H4 (cell line): ENCODE measurements at regions not wholly inside any gene's neighbourhood (a gene's known extent, or its start where the extent isn't known, plus 50 kb on each side); places are given as distances from the start of the nearest gene placed in this dataset.

Experiments used
- DNase-seq: peaks from one replicate; pipeline ENCODE4 v3.0.0-alpha.2; 2015; ENCODE audit warnings: low spot score

DNA sequence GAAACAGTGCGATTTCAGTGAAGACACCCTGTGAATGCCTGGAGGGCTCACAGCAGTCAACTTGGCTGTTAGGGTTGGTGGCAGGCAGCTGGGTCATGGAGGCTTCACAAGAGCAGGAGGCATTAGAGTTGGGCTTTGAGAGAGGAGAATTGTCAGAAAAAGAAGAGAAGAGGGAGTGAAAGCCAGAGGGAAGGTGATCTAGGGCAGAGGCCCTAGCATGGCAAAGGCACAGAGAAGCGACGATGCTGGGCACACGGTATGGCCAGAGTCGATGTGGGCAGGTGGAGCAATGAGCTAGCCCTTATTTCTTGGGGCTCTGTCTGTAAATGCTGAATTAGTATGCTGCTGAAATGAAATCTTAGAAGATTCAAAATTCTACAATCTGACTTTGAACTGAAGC lies 52.6 kb upstream of the OLFM4 start:
- no peak for DNase-seq

DNA sequence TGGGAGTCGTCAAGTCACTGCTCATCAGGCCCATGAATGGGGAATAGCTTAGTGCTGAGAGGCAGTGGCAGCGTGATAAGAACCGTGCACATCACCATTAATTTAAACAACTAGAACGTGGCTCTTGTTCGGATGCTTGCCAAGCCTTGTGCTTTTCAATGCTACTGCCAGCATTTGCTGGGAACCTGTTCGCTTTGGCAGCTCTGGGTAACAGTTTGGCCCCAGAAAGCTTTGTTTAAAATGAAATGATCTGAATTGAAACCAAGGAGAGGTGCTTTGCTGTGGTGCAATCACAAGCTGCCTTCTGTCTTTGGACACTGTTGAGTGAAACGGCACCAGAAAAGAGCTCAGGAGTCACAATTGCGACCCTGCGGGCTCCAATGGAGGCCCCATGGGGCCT lies 53.5 kb upstream of the OLFM4 start:
- DNase-seq = no peak

DNA sequence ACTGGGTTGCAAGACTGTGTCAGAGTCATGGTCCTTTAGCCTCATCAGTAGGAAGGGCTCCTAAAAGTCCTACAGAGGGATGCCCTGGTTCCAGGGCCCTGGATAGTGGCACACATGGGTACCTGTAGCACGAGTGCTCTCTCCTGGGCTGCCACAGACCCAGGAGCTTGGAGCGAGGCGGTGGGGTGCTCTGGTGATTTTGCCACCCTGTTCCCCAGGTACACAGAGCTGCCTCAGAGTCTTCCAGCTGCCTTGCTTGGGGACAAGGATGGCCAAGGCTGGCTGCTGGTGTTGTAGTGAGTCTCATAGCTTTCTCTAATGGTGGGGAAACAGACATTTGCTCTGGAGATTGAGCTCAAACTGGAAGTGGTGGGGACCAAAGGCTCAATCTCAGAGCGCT lies 53.9 kb upstream of the OLFM4 start:
- DNase-seq = no peak

DNA sequence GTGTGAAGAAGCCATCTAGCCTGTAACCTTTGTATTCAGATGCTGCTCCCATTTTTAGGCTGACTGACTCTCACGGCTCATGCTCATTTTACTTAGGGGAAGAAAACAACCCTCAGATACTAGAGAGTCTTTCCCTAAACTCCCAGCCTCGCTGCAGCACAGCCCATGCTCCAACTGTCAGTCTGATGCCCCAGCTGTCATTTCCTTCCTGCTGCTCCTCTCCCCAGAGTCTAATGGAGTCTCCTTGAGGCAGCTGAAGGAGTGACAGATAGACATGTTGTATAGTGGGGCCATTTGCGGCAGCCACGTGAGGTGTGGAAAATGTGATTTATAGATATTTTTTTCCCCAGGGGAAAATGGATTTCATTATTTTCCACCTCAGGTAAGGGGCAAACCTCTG lies 59.2 kb upstream of the OLFM4 start:
- DNase-seq = no peak

DNA sequence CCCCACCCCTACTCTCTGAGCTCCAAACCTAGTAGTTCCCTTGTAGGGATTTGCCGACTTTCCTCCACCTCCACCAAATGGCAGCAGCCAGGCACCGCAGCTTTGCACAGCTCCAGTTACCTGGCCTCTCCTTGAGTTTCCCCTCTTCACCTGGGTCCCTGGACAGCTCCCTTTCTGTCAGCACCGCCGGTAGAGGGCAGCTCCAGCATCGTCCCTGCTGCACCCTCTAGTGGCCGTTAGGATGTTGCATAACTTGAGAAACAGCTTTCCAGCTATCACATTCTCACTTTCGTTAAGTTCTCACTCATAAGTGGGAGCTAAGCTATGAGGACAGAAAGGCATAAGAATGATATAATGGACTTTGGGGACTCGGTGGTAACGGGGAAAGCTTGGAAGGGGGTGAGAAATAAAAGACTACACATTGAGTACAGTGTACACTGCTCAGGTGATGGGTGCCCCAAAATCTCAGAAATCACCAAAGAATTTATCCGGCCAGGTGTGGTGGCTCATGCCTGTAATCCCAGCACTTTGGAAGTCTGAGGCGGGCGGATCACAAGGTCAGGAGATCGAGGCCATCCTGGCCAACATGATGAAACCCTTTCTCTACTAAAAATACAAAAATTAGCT lies 60.4 kb upstream of the OLFM4 start:
- peak; percentile 16 for DNase-seq

DNA sequence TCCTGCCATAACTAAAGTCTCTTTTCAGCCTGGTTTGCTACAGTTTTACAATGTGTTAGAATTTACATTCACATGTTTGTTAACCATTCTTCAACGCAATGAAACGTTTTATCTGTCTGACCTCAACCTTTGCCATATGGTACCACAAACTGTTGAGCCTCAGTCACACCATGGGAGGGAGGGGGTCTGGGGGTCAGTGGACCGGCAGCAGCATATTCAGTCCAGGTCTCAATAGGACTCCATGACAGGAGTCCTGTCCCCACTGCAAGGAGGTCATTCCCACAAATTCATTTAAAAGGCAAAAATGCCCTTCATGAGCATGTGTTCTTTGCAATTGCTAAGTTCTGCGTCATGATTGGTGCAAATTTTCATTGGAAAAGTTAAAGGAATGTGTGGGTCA lies 66.6 kb upstream of the OLFM4 start:
- DNase-seq = no peak

DNA sequence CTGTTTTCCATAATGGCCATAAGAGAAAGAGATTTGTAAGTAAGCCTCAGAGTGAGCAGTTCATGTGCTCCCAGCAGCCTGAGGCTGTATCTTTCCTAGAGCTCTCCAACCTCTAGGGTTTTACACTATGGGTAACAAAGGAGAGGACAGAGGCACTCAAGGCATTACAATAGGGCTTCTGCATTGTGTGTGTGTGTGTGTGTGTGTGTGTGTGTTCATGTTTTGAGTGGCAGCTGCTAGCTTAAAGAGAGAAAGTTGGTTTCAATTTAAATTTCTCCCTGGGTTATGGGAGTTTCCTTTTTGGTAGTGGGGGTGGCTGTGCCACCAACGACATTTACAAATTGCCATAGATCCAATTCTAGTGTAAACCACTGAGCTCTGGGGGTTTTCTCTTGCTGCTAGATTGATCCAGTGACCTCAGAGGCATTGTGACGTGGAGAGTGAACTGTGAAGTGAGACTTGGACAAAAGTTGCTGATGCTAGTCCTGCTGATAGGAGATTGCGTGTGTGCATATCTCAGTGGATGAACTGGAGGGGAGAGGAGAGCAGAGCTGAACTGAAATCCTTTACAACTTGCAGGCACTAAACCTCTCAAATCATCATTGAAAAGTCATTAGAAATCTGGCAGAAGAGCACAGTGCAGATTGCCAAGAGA lies 67.2 kb upstream of the OLFM4 start:
- DNase-seq = no peak

DNA sequence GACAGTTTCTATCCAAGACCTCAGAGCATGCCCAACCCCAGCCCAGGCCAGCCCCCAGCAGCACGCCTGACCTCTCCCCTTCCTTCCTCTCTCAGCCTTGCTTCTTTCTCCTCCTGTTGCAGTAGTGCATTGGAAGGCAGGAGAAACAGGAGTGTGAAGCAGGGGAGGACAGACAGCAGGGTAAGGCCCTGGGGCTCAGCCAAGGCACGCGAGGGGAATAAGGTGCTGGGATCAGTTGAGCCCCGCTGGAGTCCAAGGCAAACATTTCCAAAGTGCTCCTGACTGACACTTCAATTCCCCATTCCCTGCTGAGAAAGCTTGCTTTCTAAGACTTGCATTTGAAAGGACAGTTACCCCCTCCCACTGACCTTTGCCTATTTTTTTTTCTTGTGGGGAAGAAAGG lies 73.1 kb upstream of the OLFM4 start:
- no peak for DNase-seq

DNA sequence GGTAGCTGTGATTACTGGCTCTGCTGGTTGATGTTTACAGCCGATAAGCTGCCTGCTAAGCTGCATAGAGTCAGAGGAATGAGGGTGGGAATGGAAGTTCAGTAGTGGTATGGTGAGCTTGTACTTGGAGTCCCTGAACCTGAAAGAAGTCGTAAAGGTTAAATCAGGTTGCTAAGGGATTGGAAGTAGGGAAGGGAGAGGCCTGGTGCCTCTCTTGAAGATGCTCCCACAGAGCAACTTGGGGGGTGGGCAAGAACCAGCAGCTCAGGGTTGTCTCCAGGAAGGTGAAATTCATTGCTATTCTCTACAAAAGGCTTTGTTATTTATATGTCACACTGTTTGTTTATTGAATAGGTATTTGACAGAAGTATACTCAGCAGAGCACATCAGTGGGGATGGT lies 73.8 kb upstream of the OLFM4 start:
- no peak for DNase-seq

DNA sequence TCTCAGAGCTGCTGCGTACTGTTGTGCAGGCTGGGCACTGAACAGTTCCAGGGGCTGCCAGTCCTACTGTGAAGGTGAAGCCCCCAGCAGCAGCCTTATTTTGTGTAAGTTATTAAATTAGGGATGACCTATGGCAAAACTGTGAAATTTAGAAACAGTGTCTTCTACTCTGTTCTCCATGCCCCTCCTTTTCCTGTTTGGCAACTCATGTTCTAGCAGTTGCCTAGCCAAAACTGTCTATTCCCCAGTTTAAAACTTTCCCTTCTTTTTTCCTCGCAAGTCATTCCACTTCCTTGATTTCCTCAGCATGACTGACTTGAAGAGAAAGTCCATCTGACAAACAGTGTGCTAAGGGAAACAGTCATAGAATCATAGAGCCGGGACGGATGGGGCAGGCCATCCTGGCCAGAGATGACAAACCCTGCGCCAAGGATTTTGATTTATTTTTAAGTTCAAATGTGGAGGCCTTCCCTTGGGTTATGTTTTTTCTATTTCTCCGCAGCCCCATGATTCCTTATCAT lies 78.1 kb upstream of the OLFM4 start:
- DNase-seq = no peak

DNA sequence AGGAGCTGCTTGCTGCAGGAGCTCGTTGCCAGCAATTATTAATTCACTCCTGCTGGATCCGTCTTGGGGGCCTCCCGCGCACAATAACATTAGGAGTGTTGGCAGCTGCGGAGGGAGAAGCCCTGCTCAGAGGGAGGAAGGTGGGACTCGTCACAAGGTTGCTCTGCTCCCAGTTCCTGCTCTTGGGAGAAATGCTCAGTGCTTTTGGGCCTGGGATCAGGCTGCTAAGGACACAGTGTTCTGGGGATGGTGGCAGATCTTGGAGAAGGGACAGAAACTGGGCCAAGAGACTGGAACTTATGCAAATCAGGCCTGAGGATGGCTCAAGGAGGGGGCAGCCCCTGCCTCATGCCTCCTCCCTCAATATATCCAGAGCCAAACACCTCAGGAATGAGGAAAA lies 78.9 kb upstream of the OLFM4 start:
- no peak for DNase-seq

DNA sequence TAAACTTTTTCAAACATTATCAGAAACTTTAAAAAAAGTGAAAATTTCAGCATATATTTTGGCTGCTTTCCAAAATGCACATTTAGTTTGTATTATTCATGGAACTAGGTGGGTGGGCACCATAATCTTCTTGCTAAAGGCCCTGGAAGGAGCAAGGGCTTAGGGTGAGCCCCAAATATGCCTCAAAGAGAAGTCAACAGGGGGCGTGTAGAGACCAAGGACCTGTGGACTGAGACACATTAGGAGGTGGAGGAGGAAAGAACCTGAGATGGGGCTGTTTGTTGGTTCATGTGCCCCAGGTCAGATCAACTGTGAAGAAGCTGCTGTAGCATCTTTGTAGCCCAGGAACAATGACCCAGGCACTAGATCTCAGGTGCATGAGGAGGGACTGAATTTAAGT lies 79.6 kb upstream of the OLFM4 start:
- no peak for DNase-seq

DNA sequence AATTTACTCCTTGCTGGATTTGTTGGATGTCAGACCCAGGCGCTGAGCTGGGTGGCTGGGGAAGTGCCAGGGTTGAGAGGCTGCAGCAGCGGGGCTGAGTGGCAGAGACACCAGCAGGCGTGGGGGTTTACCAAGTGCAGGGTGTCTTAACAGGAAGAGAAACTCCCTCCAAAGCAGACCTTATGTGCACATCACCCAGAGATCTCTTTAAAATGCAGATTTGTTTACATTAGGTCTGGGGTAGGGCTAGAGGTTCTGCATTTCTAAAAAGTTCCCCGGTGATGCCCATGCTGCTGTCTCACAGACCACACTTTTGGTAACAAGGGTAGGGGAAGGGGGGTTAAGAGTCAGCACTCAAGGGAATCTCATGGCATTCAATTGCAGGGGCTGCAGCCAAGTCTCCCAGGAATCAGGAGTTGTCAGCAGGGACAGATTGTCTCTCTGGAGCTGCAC lies 80.7 kb upstream of the OLFM4 start:
- DNase-seq = no peak

DNA sequence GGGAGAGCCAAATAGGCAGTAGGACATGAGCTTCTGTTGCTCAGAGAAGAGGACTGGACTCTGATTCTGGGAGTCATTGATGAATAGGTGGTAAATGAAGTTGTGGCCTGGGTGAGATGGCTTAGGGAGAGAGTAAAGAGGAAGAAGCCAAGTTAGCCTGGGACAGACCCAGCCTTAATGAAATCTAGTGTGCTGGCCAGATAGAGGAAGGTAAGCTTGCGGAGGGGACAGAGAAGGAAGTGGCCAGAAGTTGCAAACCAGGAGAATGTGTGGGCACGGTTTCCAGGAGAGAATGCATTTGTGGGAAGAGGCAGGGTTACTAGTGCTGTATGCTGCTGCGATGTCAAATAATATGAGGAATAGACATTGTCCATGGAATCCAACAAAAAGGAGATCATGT lies 83.3 kb upstream of the OLFM4 start:
- no peak for DNase-seq

DNA sequence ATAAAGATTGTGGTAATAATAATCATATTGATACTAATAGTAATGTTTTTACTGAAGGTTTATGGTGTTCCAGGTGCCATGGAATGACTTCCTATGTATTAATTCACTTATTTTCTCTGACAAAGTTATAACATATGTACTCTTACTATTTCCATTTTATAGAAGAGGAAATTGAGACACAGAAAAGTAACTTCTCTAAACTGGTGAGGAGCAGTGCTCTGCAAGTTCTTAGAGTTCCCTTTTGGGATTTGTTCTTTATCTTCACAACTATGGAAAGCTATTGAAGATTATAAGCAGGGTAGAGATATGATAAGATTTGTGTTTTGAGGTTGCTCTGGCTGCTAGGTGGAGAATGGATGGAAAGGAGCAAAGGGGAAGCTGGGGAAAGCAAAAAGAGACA lies 83.9 kb upstream of the OLFM4 start:
- DNase-seq = no peak

DNA sequence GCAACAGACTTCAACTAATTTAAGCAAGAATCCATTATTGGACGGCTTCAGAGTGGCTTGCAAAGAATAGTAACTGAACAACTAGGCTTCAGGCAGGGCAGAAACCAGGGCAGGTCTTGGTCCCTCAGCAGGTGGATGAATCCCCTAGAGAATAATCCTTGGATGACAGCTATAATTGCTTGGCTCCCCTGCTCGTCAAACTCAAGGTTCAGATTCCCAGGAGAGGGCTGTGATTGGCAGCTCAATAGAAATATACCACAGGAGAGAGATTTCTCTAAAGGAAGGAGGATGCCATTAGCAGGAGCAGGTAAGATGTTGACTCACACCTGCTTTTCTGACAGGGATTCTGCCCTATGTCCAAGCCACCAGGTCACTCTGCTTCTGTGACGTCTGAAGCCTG lies 89.6 kb upstream of the PCDH8 start:
- DNase-seq = no peak

DNA sequence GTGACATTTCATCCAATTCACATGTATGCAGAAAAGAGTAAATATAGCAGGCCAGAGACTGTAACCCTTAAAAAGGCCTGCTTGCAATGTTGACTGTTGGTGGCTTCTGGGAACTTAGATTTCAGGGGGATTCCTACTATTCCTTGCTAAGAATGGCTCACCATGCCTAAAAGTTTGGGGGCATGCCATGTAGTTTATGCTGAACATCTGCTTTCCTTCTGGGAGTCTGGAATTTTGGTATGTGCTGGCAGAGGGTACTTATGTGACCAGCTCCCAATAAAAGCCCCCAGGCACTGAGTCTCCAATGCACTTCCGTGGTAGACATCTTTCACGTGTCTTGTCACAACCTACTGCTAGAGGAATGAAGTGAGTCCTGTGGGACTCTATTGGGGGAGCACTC lies 88.4 kb upstream of the PCDH8 start:
- no peak for DNase-seq

DNA sequence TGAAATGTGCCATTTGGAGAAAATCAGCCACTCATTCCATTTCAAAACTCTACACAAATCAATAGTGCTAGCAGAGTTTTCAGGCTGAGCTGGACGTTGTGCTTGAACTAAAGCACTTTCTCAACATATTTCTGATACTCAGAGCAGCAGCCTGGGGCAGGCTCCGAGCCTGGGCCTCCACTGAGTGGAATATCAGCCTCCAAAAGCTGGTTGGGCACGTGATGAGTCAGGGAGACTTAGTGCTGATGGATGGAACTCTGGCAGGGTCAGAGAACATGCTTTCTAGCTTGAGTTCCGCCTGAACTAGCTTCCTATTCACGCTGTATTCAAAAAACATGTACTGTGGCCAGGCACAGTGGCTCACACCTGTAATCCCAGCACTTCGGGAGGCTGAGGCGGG lies 85.8 kb upstream of the PCDH8 start:
- no peak for DNase-seq

DNA sequence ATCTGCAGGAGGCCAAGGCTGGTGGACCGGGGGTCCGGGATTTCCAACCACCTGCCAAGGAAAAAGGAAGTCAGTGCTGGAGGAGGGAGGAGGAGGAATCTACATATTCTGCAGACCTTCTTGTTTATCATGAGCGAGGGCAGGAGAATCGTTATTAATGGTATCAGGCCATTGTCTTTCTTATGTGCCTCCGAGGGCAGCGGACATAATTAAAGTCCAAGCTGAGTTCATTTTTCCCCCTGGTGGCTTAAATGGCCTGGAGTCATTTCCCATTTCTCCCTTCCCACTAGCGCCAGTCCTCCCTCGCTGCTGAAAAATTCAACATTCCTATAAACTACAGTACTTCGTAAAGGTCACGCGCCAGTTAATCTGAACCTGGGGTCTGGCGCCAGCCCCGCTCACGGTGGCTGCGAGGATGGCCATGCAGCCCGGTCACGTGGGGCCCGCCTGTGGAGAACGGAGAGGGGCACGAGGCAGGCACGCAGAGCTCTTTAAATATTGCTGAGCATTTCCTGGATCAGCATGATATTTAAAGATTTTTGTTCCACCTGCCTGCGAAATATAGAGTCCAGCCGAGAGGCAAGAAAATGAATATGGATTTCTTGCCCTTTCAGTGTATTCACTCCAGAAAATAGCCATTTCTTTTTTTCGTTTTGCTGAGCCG lies 85.2 kb upstream of the PCDH8 start:
- DNase-seq = no peak

DNA sequence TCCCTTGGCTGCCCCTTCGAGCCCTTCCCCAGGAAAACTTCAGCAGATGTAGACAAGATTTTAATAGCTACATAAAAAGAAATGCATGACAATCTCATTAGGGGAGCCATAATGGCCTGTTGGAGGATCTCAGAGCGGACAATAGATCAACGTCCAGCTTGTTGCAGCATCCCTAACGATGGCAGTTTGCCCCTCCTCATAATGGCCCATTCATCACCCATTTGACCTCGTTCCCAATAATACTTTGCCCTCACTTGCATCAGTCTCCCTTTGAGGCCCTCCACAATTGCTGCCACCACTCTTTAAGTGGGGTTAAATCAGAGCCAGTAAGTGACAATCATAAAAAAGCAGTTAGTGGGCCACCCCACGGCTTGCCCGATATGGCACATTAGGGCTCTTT lies 84.7 kb upstream of the PCDH8 start:
- DNase-seq = no peak

DNA sequence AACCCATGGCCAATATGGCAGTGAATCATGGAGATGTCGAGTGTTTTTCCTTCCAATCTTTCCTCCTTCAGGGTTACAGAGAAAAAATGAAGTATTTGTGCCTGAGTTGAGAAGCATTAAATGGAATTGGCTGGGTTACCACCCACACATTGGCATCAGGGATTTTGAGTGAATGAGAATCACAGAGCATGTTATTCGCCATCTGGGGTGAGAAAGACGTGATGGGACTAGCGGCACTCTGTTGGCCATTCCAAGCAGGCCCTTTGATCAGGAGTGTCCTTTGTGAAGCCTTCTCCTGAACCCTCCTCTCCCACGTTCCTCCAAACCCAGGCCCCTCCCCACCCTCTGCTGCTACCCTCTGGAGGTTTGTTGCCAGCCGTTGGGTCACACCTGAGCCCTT lies 84.2 kb upstream of the PCDH8 start:
- DNase-seq = no peak

DNA sequence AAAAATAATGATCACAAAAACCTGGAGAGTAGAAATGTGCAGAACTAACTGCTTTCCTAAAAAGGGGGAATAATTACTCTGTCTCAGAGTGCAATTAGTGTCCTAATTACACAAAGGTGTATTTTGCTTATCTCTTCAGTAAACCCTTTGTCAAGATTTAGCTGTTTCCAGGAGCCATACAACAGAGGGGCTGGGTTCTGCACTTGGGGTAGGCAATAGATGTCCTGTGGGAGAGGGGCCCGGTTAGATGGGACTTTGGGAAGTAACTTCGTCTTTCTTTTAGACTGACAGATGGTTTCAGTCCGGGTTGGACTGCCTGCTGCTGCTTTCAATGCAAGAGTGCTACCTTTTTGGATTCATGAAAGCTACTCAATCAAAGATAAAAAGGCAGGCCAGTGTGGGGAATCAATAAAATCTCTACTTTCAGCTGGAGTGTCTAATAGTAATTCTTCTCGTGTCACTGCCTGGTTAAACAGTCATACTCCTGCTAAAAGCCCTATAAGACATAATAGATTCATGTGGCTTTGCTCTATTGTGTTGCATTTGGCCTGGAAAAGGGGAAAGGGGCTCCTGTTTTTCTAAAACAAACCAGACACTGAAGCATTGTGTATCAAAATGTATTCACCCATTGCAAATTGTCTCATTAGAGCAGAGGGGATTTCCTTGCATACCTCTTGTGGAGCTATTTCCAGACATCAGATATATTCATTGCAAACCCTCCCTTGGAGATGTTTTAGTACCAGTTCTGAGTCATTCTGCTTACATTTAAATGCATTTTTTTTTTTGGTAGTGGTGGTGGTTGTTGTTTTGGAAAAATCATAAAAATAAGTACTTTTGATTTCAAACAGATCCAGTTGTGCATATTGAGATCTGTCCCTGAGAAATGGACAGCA lies 83.3 kb upstream of the PCDH8 start:
- no peak for DNase-seq
